HFFc6 (cell line): ENCODE measurements at regions not wholly inside any gene's neighbourhood (a gene's known extent, or its start where the extent isn't known, plus 50 kb on each side); places are given as distances from the start of the nearest gene placed in this dataset.

Source experiments
- DNase-seq: peaks from one replicate; pipeline ENCODE4 v3.0.0-alpha.2; 2018
- H3K27ac Mint-ChIP-seq: 2 replicates; pipeline ENCODE4 v1.8.0; 2020; ENCODE audit warnings: mild to moderate bottlenecking, mixed read lengths
- H3K27me3 Mint-ChIP-seq: 2 replicates; pipeline ENCODE4 v1.8.0; 2021; ENCODE audit warnings: mild to moderate bottlenecking, moderate library complexity, mixed read lengths; ENCODE audit not compliant: insufficient read depth
- H3K36me3 Mint-ChIP-seq: 2 replicates; pipeline ENCODE4 v1.8.0; 2021; ENCODE audit warnings: low read depth, mixed read lengths
- H3K4me1 Mint-ChIP-seq: 2 replicates; pipeline ENCODE4 v1.8.0; 2020; ENCODE audit warnings: low read depth, mixed read lengths
- H3K4me3 Mint-ChIP-seq: 2 replicates; pipeline ENCODE4 v1.8.0; 2020; ENCODE audit warnings: mild to moderate bottlenecking, moderate library complexity, mixed read lengths
- H3K9me3 Mint-ChIP-seq: 2 replicates; pipeline ENCODE4 v1.8.0; 2020; ENCODE audit warnings: mild to moderate bottlenecking, mixed read lengths
- TF ChIP-seq, protein P1 (sequence below): fragments of 200-600 bp; sonication (generic); IDR thresholded peaks from 2 replicates; pipeline ENCODE4 v1.5.0; 2021; ENCODE audit warnings: antibody characterized with exemption, mild to moderate bottlenecking

DNA sequence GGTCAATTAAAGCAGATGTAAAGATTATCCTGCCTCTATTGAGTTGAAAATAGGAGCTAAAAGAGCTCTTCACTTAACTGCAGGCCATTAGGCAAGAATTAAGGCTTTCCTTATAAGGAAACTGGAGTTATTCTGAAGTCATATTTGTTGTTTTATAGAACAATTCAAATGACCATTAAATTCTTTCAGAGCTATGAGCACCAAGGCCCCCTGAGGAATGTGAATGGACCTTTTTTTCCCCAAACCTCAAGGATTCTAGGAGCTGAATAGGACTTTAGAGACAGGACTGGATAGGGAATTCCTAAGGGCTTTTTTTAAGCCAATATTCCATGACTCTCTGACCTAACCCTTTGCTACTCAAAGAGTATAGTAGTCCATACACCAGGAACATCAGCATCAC lies 565.7 kb upstream of the BTBD3 start:
- Mint-ChIP-seq H3K4me1 (no peaks in the 10 kb centered on the region), H3K27ac (no peak overlapping the region), H3K36me3 (no peaks in the 10 kb centered on the region), H3K4me3 (no peak overlapping the region), H3K27me3 (no peaks in the 10 kb centered on the region; the same call in 1 of the 2 replicates), H3K9me3 (no peaks in the 10 kb centered on the region; the same call in 1 of the 2 replicates)
- TF ChIP-seq, protein P1, sequence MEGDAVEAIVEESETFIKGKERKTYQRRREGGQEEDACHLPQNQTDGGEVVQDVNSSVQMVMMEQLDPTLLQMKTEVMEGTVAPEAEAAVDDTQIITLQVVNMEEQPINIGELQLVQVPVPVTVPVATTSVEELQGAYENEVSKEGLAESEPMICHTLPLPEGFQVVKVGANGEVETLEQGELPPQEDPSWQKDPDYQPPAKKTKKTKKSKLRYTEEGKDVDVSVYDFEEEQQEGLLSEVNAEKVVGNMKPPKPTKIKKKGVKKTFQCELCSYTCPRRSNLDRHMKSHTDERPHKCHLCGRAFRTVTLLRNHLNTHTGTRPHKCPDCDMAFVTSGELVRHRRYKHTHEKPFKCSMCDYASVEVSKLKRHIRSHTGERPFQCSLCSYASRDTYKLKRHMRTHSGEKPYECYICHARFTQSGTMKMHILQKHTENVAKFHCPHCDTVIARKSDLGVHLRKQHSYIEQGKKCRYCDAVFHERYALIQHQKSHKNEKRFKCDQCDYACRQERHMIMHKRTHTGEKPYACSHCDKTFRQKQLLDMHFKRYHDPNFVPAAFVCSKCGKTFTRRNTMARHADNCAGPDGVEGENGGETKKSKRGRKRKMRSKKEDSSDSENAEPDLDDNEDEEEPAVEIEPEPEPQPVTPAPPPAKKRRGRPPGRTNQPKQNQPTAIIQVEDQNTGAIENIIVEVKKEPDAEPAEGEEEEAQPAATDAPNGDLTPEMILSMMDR, result no peak
- no peak for DNase-seq

DNA sequence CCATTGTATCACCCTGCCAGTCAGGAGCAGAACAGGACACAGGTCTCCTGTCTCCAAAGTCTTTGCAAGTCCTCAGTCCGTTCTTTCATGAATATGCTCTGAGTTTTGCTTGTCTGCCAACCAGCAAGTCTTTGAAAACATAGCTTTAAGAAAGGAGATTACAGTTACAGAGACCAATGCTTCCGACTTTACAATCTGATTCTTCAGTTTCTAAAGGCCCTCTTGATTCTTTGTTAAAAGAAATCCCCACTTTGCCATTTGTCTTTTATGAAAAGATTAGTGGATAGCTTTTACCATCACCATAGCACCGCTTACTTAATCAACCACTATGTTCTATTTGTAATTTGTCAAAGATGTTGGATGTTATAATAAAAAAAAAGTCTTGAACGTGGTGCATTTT lies 562.8 kb upstream of the BTBD3 start:
- Mint-ChIP-seq H3K36me3 (no peaks in the 10 kb centered on the region), H3K27ac (no peak overlapping the region), H3K4me1 (no peaks in the 10 kb centered on the region), H3K27me3 (no peaks in the 10 kb centered on the region; the same call in 1 of the 2 replicates), H3K4me3 (no peak overlapping the region), H3K9me3 (peaks cover 1% of the 10 kb centered on the region; the same call in 1 of the 2 replicates)
- TF ChIP-seq, protein P1, result no peak
- DNase-seq, result no peak

DNA sequence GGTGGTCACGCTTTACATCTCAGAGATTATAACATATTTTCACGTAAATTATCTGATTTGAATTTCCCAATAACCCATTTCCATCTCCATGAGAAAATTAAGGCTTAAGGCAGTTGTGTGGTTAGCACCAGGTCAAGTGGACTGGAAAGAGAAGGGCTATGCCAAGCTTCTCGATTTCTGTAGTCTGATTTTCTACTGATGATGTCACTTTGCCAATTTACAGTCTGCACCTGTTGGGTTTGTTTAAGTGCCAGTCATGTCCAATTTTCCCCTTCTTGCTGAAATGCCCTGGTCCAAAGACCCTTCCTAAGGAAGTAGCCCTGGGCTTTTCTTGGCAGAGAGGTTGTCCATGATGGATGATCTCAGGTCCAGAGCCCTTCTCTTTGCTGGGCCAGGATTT lies 562.3 kb upstream of the BTBD3 start:
- Mint-ChIP-seq H3K36me3 (no peaks in the 10 kb centered on the region), H3K4me3 (no peak overlapping the region), H3K27ac (no peak overlapping the region), H3K9me3 (peaks cover 4% of the 10 kb centered on the region; the same call in 1 of the 2 replicates), H3K27me3 (no peaks in the 10 kb centered on the region; the same call in 1 of the 2 replicates), H3K4me1 (no peaks in the 10 kb centered on the region)
- no peak for DNase-seq
- TF ChIP-seq, protein P1, result no peak

DNA sequence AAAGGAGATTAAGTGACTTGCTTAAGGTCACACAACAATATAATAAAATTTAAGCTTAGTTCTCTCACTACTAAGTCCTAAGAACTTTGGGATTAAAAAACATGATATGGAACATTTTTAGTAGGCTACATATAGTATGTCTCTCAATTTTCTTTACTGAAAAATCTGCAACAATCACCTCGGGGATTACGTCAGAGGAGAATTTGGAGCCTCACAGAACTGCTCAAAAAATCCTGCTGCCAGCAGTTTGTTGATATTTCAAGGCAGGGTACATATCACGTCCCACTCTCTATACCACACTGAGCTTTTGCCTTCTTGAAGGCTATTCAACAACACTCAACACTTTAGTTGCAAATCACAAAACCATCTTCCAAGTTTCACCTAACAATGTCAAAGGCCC lies 561.6 kb upstream of the BTBD3 start:
- H3K4me3 Mint-ChIP-seq, result no peak overlapping the region
- H3K9me3 Mint-ChIP-seq, result peaks cover 4% of the 10 kb centered on the region; the same call in 1 of the 2 replicates
- H3K4me1 Mint-ChIP-seq, result no peaks in the 10 kb centered on the region
- H3K27me3 Mint-ChIP-seq, result no peaks in the 10 kb centered on the region; the same call in 1 of the 2 replicates
- DNase-seq, result no peak
- H3K27ac Mint-ChIP-seq, result no peak overlapping the region
- no peaks in the 10 kb centered on the region for H3K36me3 Mint-ChIP-seq
- TF ChIP-seq, protein P1, result no peak

DNA sequence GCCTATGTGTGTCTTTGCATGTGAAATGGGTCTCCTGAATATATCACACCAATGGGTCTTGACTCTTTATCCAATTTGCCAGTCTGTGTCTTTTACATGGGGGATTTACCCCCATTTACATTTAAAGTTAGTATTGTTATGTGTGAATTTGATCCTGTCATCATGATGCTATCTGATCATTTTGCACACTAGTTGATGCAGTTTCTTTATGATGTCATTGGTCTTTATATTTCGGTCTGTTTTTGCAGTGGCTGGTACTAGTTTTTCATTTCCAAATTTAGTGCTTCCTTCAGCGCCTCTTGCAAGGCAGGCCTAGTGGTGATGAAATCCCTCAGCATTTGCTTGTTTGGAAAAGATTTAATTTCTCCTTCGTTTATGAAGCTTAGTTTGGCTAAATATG lies 555.2 kb upstream of the BTBD3 start:
- Mint-ChIP-seq H3K4me1 (no peaks in the 10 kb centered on the region), H3K9me3 (peaks cover 14% of the 10 kb centered on the region), H3K27ac (no peak overlapping the region), H3K27me3 (no peaks in the 10 kb centered on the region; the same call in 1 of the 2 replicates), H3K4me3 (no peak overlapping the region), H3K36me3 (no peaks in the 10 kb centered on the region)
- TF ChIP-seq, protein P1, result no peak
- DNase-seq, result no peak

DNA sequence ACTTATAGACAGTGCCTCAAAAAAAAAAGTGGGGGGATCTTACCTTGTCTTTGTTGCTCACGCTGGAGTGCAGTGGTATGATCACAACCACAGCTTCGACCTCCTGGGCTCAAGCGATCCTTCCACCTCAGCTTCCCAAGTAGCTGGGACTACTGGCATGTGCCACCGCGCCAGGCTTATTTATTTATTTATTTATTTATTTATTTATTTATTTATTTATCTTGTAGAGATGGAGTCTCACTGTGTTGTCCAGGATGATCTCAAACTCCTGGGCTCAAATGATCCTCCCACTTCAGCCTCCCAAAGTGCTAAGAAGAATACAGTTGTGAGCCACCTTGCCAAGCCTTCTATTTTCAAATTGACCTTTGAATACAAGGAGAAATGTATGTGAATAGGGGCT lies 553.0 kb upstream of the BTBD3 start:
- H3K4me1 Mint-ChIP-seq, result no peaks in the 10 kb centered on the region
- TF ChIP-seq, protein P1, result no peak
- H3K27ac Mint-ChIP-seq, result no peak overlapping the region
- no peak for DNase-seq
- no peaks in the 10 kb centered on the region; the same call in 1 of the 2 replicates for H3K27me3 Mint-ChIP-seq
- H3K36me3 Mint-ChIP-seq, result no peaks in the 10 kb centered on the region
- peaks cover 14% of the 10 kb centered on the region for H3K9me3 Mint-ChIP-seq
- H3K4me3 Mint-ChIP-seq, result no peak overlapping the region
